GM19372 (cell line): ENCODE measurements at regions not wholly inside any gene's neighbourhood (a gene's known extent, or its start where the extent isn't known, plus 50 kb on each side); places are given as distances from the start of the nearest gene placed in this dataset.
"Not testable (repeated sequence)": the region's sequence is repeated elsewhere in the genome, so short reads cannot be mapped to it uniquely, and the experiment has no call there.

Experiments used
- ATAC-seq: cut with Tn5 transposase; IDR thresholded peaks from one replicate; pipeline ENCODE4 v1.9.1; 2021; ENCODE audit warnings: mild to moderate bottlenecking, low read depth, moderate library complexity; ENCODE audit not compliant: unreplicated experiment

DNA sequence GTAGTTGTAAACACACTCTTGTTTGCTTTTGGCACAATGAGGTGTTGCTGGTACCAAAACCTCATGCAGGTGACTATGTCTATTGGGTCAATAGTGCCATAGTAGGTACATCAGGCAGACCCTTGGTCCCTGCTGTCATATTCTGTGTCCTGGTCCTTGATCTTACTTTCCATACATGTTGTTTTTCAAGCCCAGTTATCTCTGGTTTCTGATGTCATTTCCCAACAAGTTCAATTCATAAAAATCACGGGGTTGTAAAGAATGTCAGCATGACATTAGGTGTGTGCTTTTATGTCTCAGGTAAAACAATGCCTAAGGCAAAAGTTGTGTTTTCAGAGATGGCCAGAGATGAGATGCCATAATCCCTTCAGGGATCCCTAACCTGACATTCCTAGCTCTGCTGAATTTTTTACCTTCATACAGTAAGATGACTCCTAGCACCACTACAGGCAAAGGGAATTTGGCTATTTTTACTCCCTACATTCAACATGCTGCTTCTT lies 390.3 kb upstream of the PKN2 start:
- no peak for ATAC-seq

- no peak for ATAC-seq
Measured at GRCh38 chr1:88296227-88296626, 387.8 kb upstream of the PKN2 start.

DNA sequence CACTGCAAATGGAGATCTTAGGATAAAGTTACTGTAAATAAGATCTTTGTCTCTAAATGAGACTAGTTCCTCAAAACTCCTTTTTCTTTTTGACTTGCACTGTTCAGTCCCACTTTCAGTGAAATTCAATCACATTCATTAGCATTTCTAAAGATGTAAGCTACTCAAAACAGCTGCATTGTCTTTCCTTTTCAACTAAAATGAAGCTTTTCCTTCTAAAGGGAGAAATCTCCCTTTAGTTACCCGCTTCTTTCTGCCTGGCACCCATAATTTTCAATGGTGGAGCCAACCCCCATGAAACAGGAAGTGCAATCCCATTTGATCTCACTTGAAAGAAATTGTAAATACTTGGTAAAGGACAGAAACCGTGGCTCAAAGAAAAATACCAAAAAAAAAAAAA lies 387.4 kb upstream of the PKN2 start:
- no peak for ATAC-seq

GRCh38 chr1:88298506-88298905 lies 385.6 kb upstream of the PKN2 start:
- ATAC-seq, result no peak

DNA sequence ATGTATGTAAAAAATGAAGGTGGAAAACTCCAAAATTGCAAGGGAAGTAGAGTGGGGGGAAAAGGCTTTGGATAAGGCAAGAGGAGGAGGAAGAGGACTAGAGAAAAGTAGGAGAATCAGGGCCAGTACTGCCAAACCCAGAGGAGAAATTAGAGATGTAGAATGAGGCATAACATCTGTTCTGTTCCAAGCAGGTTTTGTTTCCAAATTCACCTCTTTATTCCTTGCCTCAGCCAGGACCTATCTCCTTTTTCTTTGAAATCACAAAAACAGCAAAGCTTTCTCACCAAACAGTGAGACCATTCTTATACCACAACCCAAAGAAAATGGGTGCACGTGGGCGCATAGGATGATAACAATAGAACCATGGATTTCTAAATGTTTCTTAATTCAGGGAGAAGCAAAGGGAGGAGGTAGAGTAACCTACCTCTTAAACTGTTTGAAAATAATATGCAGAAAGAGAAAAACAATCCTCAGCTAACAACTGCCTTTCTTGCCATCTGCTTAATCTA lies 383.3 kb upstream of the PKN2 start:
- no peak for ATAC-seq

DNA sequence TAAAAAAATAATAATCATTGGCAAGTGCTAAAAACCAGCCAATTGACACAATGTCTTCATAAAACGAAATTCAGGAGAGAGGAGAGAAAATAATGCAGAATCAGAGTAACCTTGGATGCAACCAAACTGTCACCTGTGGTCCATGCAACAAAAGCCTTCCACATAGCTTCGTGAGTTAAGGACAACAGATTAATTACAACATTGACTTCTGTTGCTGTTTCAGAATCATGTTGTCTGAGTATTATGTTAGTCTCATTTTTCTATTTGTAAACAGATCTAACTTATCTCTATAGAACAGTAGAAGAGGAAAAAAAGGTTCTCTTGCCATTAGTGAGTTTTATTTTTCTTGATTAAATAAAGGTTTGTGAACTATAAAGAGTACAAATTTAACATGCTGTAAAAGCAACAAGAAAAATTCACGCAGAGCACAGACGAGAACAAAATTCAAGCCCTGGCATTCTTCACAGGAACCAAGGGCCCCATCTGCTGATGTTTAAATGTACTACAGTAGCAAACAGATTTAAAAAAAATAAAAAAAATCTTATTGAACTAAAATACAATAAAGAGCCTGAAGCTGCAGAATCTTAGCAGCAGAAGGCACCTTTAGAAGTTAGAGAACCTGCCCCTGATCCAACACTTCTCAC lies 381.1 kb upstream of the PKN2 start:
- ATAC-seq, result no peak

- ATAC-seq, result no peak
Measured at GRCh38 chr1:88311265-88311664, 372.8 kb upstream of the PKN2 start.

DNA sequence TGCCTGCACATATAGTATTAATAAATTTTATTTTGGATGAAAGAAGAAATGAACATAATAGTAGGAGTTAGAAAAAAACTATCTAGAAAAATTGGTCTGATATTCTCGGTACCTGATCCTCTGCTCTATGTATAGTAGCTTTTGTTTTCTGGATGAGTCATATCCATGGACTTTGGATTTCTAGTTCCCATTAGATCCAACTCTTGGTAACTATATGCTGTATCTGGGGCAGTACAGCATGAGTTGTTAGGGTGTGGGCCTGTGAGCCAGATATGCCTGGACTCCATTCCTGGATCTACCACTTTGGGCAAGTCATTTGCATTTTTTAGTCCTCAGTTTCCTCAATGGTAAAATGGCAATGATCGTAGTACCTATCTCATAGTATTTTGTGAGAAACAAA lies 372.2 kb upstream of the PKN2 start:
- ATAC-seq, result no peak

DNA sequence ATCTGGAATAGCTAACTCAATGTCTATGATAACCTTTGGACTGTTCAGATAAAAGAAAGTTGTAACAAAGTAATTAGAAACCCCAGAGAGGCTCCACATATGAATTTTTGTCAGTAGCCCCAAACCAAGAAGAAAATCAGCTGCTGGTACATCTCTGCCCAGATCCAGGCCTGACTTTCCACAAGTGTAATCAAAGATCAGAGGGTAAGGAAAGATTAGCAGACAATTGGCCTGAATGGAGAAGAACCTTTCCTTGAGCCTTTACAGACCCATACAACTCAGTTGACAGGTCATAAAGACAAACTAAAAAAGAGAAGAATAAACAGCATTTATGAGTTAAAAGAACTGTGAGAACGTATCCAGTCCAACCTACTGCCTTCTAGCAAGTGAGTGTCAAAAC lies 366.7 kb upstream of the PKN2 start:
- no peak for ATAC-seq

- no peak for ATAC-seq
Measured at GRCh38 chr1:88318740-88319139, 365.3 kb upstream of the PKN2 start.

- ATAC-seq, result no peak
Measured at GRCh38 chr1:88320291-88320690, 363.8 kb upstream of the PKN2 start.

DNA sequence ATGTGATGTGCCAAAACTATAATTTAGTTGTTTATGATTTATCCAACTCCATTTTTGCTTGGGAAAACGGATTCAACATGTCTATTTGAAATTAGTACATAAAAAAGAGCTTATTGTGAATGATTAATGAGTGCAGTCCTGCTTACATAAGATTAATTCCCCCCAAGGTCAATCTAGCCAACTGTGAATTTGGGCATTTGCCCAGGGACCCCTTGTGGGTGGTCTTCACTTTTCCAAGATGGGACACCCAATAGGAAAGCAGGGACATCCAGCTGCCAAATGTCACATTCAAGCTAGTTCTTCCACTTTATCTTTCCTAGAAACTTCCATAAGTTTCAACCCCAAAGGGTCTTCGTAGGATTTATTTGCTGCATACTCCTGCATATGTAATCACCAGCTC lies 362.4 kb upstream of the PKN2 start:
- ATAC-seq, result no peak

DNA sequence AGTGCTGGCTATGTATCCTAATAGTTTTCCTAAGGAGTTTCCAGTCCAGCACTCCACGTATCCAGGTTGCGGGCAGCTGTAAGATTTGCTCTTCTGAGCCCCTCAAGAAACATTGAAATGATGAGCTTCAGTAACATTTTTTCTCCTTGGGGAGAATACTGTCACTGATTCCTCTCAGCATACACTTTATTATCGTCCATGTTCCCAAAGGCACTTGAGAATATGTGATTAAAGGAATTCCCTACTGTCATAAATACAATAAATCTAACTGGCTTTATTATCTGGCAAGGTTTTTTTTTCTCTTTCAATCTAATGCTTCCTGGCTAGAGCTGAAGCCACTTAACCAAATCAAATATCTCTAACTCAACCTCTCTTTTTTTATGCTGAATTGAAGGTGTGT lies 359.2 kb upstream of the PKN2 start:
- ATAC-seq, result no peak

DNA sequence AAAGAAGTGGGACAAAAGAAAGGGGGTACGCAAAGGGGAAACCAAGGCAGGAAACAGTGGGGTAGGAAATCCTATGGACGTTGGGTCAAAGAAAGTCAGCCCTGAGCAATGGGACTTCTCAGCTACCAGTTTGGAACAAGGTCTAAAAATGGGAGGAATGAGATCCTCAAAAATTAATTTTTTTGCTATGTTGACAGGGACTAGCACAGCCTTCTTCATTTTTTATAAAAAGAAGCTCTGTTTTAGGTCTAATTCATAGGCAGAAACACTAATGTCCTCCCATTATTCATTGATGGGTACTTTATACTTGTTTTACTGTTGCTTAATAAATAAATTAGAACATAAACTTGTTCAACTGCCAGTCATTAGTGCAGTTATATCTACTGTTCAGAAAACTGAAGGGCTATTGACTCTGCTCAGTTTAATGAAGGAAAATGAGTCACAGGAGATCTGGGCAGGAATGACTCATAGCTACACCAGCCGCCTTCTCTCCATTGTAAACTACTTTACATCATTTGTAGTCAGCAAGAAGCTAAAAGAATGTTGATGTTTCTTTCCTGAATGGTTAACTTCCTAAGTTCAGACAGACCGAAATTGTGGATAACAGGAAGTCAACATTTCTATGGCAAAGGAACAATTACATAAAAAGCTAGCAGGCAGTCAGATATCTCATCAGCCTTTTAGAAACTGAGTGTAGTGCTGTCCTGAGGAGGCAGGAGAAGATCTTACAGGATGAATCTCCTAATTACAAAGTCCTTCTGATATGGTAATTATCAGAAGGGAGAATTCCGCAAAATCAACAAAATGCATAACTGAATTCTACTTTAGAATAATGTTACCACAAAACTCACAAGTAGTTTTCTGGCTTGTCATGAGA lies 356.4 kb upstream of the PKN2 start:
- ATAC-seq, result no peak

- no peak for ATAC-seq
Measured at GRCh38 chr1:88330201-88330600, 353.9 kb upstream of the PKN2 start.

- ATAC-seq, result no peak
Measured at GRCh38 chr1:88333086-88333695, 350.9 kb upstream of the PKN2 start.

DNA sequence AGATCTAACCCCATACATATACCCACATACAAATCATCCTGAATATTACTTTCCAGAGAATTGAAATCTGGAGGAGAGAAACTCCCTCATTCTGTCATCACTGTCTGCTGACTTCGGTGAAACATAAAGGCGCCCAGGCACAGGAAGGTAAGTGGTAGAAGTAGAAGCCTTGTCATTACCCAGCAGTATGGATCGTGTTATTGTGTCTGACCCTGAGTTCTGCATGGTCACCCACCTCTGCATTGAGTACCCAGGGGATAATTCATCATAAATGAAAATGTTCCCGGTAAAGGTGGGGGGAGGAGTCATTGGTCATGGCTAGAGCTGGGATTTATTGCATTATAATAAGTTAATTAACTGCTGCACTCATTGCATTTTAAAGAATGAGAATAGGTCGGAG lies 342.6 kb upstream of the PKN2 start:
- ATAC-seq, result no peak

DNA sequence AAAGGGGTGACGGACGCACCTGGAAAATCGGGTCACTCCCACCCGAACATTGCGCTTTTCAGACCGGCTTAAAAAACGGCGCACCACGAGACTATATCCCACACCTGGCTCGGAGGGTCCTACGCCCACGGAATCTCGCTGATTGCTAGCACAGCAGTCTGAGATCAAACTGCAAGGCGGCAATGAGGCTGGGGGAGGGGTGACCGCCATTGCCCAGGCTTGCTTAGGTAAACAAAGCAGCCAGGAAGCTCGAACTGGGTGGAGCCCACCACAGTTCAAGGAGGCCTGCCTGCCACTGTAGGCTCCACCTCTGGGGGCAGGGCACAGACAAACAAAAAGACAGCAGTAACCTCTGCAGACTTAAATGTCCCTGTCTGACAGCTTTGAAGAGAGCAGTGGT lies 342.0 kb upstream of the PKN2 start:
- ATAC-seq, result not testable (repeated sequence)

- ATAC-seq, result no peak
Measured at GRCh38 chr1:88350648-88351047, 333.4 kb upstream of the PKN2 start.

GRCh38 chr1:88351960-88352359 lies 332.1 kb upstream of the PKN2 start:
- no peak for ATAC-seq

DNA sequence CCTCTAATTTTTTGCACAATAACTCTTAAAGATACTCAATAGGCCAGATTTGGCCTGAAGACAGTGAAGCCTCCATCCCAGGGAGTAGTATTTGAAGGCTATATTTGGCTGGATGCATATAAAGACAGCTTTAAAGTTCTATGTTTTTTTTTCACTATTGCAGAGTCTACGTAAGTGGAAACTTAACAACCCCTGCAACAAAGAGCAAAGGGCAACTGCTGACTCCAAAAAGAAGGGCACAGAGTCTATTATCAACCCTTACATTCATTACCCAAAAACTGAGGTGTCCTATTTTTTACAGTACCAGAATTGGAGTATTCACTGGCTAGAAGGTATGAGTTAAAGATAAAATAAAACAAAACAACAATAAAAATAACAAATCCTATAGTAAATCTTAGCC lies 329.8 kb upstream of the PKN2 start:
- no peak for ATAC-seq
